Caki2 (cell line): ENCODE measurements at regions not wholly inside any gene's neighbourhood (a gene's known extent, or its start where the extent isn't known, plus 50 kb on each side); places are given as distances from the start of the nearest gene placed in this dataset.

Experiments
- DNase-seq: peaks from one replicate; pipeline ENCODE4 v3.0.0-alpha.2; 2015; ENCODE audit warnings: low read depth
- in situ Hi-C: cut with HindIII; loops from 2 replicates; pipeline ENCODE4 v1.10.0; 2016; ENCODE audit warnings: low sequenced_read_pairs, low pct_unique_long_range_greater_than_20kb, mixed read lengths

DNA sequence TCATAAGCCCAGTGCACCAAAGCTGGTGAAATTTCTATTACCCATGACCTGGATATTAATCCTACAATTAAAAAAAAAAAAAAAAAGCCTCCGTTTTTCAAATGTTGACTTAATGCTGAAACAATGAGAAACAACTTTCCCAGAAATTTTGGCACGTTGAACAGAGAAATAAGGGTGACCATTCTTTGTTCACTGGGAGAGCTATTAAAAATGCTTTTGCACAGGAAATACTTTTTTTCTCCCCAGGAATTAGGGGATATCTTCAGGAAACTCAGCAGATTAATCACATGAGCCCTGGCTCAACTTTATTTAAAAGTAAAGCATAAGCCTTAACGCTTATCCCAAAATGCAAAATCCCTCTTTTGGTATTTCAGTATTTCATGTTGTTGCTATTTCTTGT lies 54.8 kb upstream of the FLRT2 start:
- in situ Hi-C loops, result no loop called here
- no peak for DNase-seq

GRCh38 chr14:85479306-85479705 lies 50.6 kb upstream of the FLRT2 start:
- no peak for DNase-seq
- in situ Hi-C loops, result no loop called here

DNA sequence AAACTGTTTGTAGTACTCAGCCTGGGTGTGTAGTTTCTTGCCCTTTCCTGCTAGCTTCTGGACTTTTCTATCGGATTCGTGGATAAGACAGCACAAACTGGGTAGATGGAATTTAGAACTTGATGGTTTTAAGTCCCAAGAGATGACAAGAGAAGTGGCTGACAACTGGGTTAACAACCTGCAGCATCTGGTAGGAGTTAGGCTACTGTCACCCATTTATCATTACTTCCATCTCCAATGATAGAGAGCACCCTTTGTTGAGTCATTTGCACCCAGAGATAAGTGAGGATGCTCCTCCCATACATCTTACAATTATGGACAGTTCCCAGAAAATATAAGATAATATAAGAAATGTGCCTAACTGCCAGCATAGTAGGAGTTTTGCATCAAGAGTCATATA lies 50.2 kb upstream of the FLRT2 start:
- in situ Hi-C loops, result no loop called here
- no peak for DNase-seq
